Adipocyte (in vitro differentiated cells): ENCODE measurements at regions not wholly inside any gene's neighbourhood (a gene's known extent, or its start where the extent isn't known, plus 50 kb on each side); places are given as distances from the start of the nearest gene placed in this dataset.

Source experiments
- DNase-seq: peaks from one replicate; pipeline ENCODE4 v3.0.0-alpha.2; 2015; ENCODE audit warnings: low read depth
- H3K27me3 ChIP-seq: replicated peaks from 2 replicates; pipeline ENCODE4 v1.7.0; 2013; ENCODE audit warnings: mild to moderate bottlenecking, low read length, moderate library complexity; ENCODE audit not compliant: control insufficient read depth, insufficient read depth
- H3K36me3 ChIP-seq: 2 replicates; pipeline ENCODE4 v1.7.0; 2013; ENCODE audit warnings: low read length, mild to moderate bottlenecking, moderate library complexity; ENCODE audit not compliant: control insufficient read depth, insufficient read depth, severe bottlenecking
- H3K4me1 ChIP-seq: 2 replicates; pipeline ENCODE4 v1.7.0; 2013; ENCODE audit warnings: mild to moderate bottlenecking, low read length, moderate library complexity; ENCODE audit not compliant: control insufficient read depth, insufficient read depth
- H3K4me3 ChIP-seq: 2 replicates; pipeline ENCODE4 v1.7.0; 2013; ENCODE audit warnings: mild to moderate bottlenecking, low read length, moderate library complexity
- H3K9ac ChIP-seq: 2 replicates; pipeline ENCODE4 v1.7.0; 2013; ENCODE audit warnings: mild to moderate bottlenecking, low read length, moderate library complexity
- H3K9me3 ChIP-seq: 2 replicates; pipeline ENCODE4 v1.7.0; 2013; ENCODE audit warnings: mild to moderate bottlenecking, low read length, moderate library complexity; ENCODE audit not compliant: control insufficient read depth

GRCh38 chr14:22036541-22037239 lies 363.1 kb upstream of the OR4E1 start:
- H3K36me3 ChIP-seq: no peaks in the 10 kb centered on the region
- peaks cover 12% of the 10 kb centered on the region for H3K27me3 ChIP-seq
- no peaks in the 10 kb centered on the region for H3K9me3 ChIP-seq
- no peak overlapping the region for H3K9ac ChIP-seq
- no peak for DNase-seq
- H3K4me3 ChIP-seq: no peak overlapping the region
- peaks cover 7% of the 10 kb centered on the region for H3K4me1 ChIP-seq

- Histone ChIP-seq H3K36me3 (no peaks in the 10 kb centered on the region), H3K9me3 (no peaks in the 10 kb centered on the region), H3K9ac (no peak overlapping the region), H3K4me1 (no peaks in the 10 kb centered on the region), H3K27me3 (peaks cover 23% of the 10 kb centered on the region), H3K4me3 (no peak overlapping the region)
- DNase-seq: no peak
Observed at GRCh38 chr14:22026527-22026926, 352.9 kb upstream of the OR4E1 start.

GRCh38 chr14:22025879-22026278 lies 352.3 kb upstream of the OR4E1 start:
- Histone ChIP-seq H3K36me3 (no peaks in the 10 kb centered on the region), H3K4me1 (no peaks in the 10 kb centered on the region), H3K27me3 (peaks cover 23% of the 10 kb centered on the region), H3K4me3 (no peak overlapping the region), H3K9me3 (no peaks in the 10 kb centered on the region), H3K9ac (no peak overlapping the region)
- no peak for DNase-seq

- no peaks in the 10 kb centered on the region for H3K9me3 ChIP-seq
- H3K36me3 ChIP-seq: no peaks in the 10 kb centered on the region
- H3K27me3 ChIP-seq: peaks cover 23% of the 10 kb centered on the region
- no peak overlapping the region for H3K9ac ChIP-seq
- no peak overlapping the region for H3K4me3 ChIP-seq
- DNase-seq: no peak
- H3K4me1 ChIP-seq: no peaks in the 10 kb centered on the region
Observed at GRCh38 chr14:22024137-22024536, 350.5 kb upstream of the OR4E1 start.

- no peak overlapping the region for H3K4me3 ChIP-seq
- H3K9ac ChIP-seq: no peak overlapping the region
- H3K27me3 ChIP-seq: peaks cover 2% of the 10 kb centered on the region
- no peaks in the 10 kb centered on the region for H3K4me1 ChIP-seq
- H3K36me3 ChIP-seq: no peaks in the 10 kb centered on the region
- H3K9me3 ChIP-seq: no peaks in the 10 kb centered on the region
- no peak for DNase-seq
Observed at GRCh38 chr14:22018890-22019289, 345.3 kb upstream of the OR4E1 start.

- Histone ChIP-seq H3K36me3 (no peaks in the 10 kb centered on the region), H3K4me1 (no peaks in the 10 kb centered on the region), H3K9ac (no peak overlapping the region), H3K27me3 (peaks cover 16% of the 10 kb centered on the region), H3K4me3 (no peak overlapping the region), H3K9me3 (peaks cover 7% of the 10 kb centered on the region)
- no peak for DNase-seq
Observed at GRCh38 chr14:22012452-22012851, 338.8 kb upstream of the OR4E1 start.

GRCh38 chr14:22011253-22011642 lies 337.6 kb upstream of the OR4E1 start:
- no peak overlapping the region for H3K9ac ChIP-seq
- H3K4me3 ChIP-seq: no peak overlapping the region
- H3K9me3 ChIP-seq: peaks cover 9% of the 10 kb centered on the region
- H3K36me3 ChIP-seq: no peaks in the 10 kb centered on the region
- DNase-seq: no peak
- peaks cover 18% of the 10 kb centered on the region for H3K27me3 ChIP-seq
- H3K4me1 ChIP-seq: no peaks in the 10 kb centered on the region

GRCh38 chr14:22010545-22011252 lies 337.1 kb upstream of the OR4E1 start:
- no peak for DNase-seq
- Histone ChIP-seq H3K4me1 (no peaks in the 10 kb centered on the region), H3K4me3 (no peak overlapping the region), H3K9ac (no peak overlapping the region), H3K36me3 (no peaks in the 10 kb centered on the region), H3K27me3 (peaks cover 18% of the 10 kb centered on the region), H3K9me3 (peaks cover 9% of the 10 kb centered on the region)

- DNase-seq: no peak
- no peaks in the 10 kb centered on the region for H3K36me3 ChIP-seq
Observed at GRCh38 chr14:22008766-22009165, 335.1 kb upstream of the OR4E1 start.

GRCh38 chr14:22007784-22008412 lies 334.3 kb upstream of the OR4E1 start:
- H3K4me1 ChIP-seq: no peaks in the 10 kb centered on the region
- H3K27me3 ChIP-seq: peaks cover 12% of the 10 kb centered on the region
- no peak overlapping the region for H3K9ac ChIP-seq
- H3K4me3 ChIP-seq: no peak overlapping the region
- H3K36me3 ChIP-seq: no peaks in the 10 kb centered on the region
- H3K9me3 ChIP-seq: peaks cover 9% of the 10 kb centered on the region
- no peak for DNase-seq

More at GRCh38 chr14:22008766-22009165, 335.1 kb upstream of the OR4E1 start:
- no peaks in the 10 kb centered on the region for H3K4me1 ChIP-seq
- peaks cover 18% of the 10 kb centered on the region for H3K27me3 ChIP-seq
- no peak overlapping the region for H3K9ac ChIP-seq
- peaks cover 9% of the 10 kb centered on the region for H3K9me3 ChIP-seq
- H3K4me3 ChIP-seq: no peak overlapping the region

GRCh38 chr14:22007363-22007762 lies 333.7 kb upstream of the OR4E1 start:
- no peak for DNase-seq
- peaks cover 9% of the 10 kb centered on the region for H3K9me3 ChIP-seq
- no peak overlapping the region for H3K9ac ChIP-seq
- no peak overlapping the region for H3K4me3 ChIP-seq
- no peaks in the 10 kb centered on the region for H3K4me1 ChIP-seq
- H3K27me3 ChIP-seq: peaks cover 7% of the 10 kb centered on the region
- H3K36me3 ChIP-seq: no peaks in the 10 kb centered on the region
